ENCODE measurements at regions not wholly inside any gene's neighbourhood (a gene's known extent, or its start where the extent isn't known, plus 50 kb on each side); places are given as distances from the start of the nearest gene placed in this dataset.
"Not testable (repeated sequence)": the region's sequence is repeated elsewhere in the genome, so short reads cannot be mapped to it uniquely, and the experiment has no call there.

GRCh38 chr1:58836408-58836807 lies 52.6 kb upstream of the JUN start:
- no peak for DNase-seq

DNA sequence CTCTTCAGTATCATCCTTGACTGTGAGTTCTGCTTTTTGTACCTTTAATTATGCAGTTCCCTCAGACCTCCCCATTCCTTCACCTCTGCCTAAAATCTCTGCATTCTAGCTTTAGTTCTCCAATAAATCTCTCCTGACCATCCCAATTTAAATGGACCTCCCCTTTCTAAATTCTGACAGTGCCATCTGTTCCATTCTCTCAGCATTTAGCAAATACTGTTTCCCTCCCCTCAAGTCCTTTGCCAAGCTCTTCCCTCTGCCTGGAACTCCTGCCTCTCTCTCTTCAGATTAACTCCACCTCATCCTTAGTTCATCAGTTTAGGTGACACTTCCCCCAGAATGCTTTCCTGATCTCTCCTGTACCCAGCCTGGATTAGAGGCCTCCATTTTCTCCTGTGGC lies 54.0 kb upstream of the JUN start:
- DNase-seq, result no peak

DNA sequence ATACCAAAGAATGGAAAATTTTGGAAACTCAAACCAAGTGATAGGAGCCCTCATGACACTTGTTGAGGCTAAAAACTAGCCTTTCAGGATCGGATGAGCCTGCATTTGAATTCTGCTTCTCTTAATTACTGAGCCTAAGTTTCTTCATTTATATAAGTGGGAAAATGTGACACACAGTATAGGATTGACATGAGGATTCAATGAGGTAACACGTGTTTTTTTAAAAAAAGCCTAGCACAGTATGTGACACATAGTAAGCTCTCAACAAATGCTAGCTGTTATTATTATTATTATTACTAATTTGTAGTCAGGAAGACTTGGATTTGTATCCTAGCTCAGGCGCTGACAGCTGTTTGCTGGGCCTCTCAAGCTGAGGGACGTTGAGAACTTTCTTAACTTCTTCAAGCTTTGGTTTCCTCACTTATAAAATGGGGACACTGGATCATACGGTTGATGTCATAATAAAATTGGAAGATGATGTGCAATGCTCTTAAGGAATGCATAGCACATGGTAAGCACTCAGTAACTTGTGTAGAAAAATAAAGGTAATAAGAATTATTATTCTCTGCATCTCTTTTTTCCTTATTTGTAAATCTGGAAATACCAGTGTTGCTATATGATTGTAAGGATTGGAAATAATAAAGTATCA lies 55.4 kb upstream of the JUN start:
- no peak for DNase-seq

GRCh38 chr1:58839846-58840835 lies 56.3 kb upstream of the JUN start:
- DNase-seq, result no peak

- DNase-seq, result peak; percentile 17
Measured at GRCh38 chr1:58841455-58841854, 57.6 kb upstream of the JUN start.

DNA sequence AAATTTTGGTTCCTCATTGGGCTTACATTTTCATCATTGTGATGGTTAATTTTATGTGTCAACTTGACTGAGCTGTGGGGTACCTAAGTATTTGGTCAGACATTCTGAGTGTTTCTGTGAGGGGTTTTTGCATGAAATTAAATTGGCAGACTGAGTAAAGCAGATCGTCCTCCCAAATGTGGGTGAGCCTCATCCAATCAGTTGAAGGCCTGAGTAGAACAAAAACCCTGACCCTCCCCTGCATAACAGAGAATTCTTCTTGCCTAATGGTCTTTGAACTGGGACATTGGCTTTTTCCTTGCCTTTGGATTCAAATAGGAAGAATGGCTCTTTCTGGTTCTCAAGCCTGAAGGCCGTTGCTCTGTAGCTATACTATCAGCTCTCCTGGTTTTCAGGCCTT lies 59.1 kb upstream of the JUN start:
- DNase-seq, result no peak

DNA sequence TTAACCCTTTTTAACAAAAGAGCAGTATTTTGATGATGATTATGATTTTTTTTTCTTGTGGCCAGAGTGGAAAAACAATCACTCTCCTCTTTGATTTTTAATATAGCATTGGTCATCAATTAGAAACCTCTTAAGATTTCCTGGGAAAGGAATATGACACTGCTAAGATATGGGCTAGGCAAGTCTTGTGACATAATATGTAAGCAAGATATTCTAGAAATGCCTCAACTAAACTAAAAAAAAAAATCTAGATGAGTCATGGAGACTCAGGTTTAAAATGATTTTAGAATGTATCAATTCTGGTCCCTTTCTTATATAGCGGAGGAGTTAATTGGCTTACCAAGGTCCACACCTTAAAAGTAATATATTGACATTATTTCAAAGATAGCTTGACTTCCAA lies 60.3 kb upstream of the JUN start:
- DNase-seq, result no peak

- DNase-seq, result no peak
Measured at GRCh38 chr1:58845942-58846341, 62.1 kb upstream of the JUN start.

DNA sequence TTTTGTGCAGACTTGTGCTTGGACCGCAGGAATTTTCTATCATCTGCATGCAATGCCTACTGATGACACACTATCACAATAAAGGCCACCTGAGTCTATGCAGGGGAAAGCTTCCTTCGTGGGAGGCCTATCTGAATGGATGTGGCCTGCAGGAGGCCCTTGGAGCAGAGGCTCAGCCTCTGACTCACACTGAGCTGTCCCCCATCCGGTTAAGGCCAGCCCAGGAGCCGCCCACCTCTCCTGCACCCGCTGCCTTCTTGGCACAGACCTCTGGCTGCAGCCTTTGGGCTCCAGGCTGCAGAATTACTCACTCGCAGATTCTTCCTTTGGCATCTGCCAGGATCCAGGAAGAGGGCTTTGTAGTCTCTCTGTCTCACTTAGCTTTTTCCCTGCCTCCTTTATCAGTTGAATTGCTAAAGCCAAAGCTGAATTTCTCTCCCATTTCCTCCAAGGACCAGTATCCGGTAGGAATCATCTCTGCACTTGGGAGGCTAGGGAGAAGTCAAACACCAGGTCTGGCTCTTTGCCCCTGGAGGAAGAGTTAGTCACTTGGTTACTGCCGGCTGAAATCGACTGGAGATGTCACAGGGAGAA lies 65.1 kb upstream of the JUN start:
- DNase-seq, result peak; percentile 29

DNA sequence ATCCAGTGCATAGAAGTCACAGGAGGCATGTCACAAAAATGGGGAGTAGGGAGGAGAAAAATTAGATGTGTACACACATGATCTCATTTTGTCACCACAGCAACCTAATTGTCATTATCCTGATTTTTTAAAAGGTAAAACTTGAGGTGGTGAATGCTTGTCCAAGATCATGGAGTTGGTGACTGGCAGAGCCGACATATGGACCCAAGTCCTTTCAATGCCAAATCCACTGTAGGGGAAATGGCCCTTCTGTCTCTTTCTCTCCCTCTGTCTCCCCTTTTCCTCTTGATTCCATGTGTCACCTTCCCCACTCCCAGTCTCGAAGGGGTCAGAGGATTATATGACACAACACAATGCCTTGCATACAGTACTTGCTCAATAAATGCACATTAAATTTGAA lies 65.7 kb upstream of the JUN start:
- DNase-seq, result no peak

GRCh38 chr1:58850636-58851035 lies 66.8 kb upstream of the JUN start:
- no peak for DNase-seq

- no peak for DNase-seq
Measured at GRCh38 chr1:58852731-58853485, 69.1 kb upstream of the JUN start.

GRCh38 chr1:58854576-58854975 lies 70.7 kb upstream of the JUN start:
- DNase-seq, result no peak

GRCh38 chr1:58855274-58856165 lies 71.7 kb upstream of the JUN start:
- DNase-seq, result no peak

GRCh38 chr1:58856281-58856680 lies 72.4 kb upstream of the JUN start:
- not testable (repeated sequence) for DNase-seq

- DNase-seq, result peak; percentile 10
Measured at GRCh38 chr1:58857680-58858673, 74.1 kb upstream of the JUN start.

DNA sequence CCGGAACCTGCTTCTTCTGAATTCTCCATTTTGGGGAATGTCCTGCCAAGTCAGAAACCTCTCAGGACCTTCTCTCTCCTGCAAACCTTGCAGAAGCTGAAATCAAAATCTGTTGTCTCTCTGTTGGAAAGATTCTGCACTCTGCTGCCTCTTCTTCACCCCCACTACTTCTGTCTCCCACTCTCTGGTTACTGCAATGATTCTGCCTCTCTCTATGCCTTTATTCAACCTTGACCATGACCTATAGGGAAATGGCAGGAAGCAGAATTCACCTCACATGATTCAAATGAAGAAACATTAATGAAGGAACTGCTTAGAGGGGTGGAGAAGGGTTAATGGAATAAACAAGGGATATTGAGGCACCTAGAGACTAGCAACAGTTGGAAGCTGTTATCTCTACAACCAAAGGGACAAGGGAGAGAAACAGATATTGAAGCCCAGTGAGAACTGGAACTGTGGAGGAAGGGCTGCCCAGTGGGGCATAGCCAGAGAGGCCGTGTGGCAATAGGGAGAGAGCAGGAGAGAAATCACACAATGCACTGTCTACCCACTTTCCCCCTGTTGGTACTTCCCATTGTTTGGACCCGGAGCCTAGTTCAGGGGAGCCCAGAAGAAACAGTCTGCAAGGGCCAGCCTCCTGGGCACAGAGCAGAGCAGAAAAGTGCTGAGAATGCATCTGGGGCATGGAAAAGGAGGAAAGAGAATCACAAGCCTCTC lies 76.1 kb upstream of the JUN start:
- DNase-seq, result no peak

DNA sequence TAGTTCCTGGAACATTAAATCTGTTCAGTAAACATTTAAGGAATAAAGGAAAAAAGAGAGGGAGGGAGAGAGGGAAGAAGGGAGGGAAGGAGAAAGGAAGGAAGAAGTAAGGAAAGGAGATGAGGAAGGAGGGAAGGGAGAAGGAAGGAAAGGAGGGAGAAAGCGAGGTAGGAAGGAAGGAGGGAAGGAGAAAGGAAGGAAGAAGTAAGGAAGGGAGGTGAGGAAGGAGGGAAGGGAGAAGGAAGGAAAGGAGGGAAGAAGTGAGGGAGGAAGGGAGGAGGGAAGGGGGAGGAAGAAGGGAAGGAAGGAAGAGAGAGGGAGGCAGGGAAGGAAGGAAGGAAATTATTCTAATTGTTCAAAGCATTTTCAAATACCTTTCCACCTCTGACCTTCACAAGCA lies 77.2 kb upstream of the JUN start:
- no peak for DNase-seq

GRCh38 chr1:58861506-58861905 lies 77.7 kb upstream of the JUN start:
- DNase-seq, result no peak

Data from activated CD4-positive, alpha-beta T cell treated with anti-CD3 and anti-CD28 coated beads for 48 hours (primary cell).